ENCODE measurements at regions not wholly inside any gene's neighbourhood (a gene's known extent, or its start where the extent isn't known, plus 50 kb on each side); places are given as distances from the start of the nearest gene placed in this dataset.
"Not testable (repeated sequence)": the region's sequence is repeated elsewhere in the genome, so short reads cannot be mapped to it uniquely, and the experiment has no call there.

- no peak for DNase-seq (ENCODE audit: low read depth in 2 of 2)
These were observed 872.2 kb downstream of the ANKRD7 start for GRCh38 chr7:119096683-119097082.

GRCh38 chr7:119100611-119101258 lies 876.2 kb downstream of the ANKRD7 start:
- not testable (repeated sequence) for DNase-seq (ENCODE audit: low read depth in 2 of 2)

GRCh38 chr7:119102291-119102690 lies 877.8 kb downstream of the ANKRD7 start:
- no peak for DNase-seq (ENCODE audit: low read depth in 2 of 2)

- DNase-seq (ENCODE audit: low read depth in 2 of 2), result no peak
These were observed 880.9 kb downstream of the ANKRD7 start for GRCh38 chr7:119105381-119105780.

- no peak for DNase-seq (ENCODE audit: low read depth in 2 of 2)
These were observed 898.8 kb downstream of the ANKRD7 start for GRCh38 chr7:119123326-119123725.

- no peak for DNase-seq (ENCODE audit: low read depth in 2 of 2)
These were observed 903.2 kb downstream of the ANKRD7 start for GRCh38 chr7:119127706-119128105.

- DNase-seq (ENCODE audit: low read depth in 2 of 2), result no peak
These were observed 907.9 kb downstream of the ANKRD7 start for GRCh38 chr7:119132436-119132835.

- DNase-seq (ENCODE audit: low read depth in 2 of 2), result no peak
These were observed 942.9 kb downstream of the ANKRD7 start for GRCh38 chr7:119167431-119167830.

GRCh38 chr7:119172043-119172442 lies 947.5 kb downstream of the ANKRD7 start:
- DNase-seq (ENCODE audit: low read depth in 2 of 2), result no peak

GRCh38 chr7:119175911-119176627 lies 951.6 kb downstream of the ANKRD7 start:
- DNase-seq (ENCODE audit: low read depth in 2 of 2), result peak; percentile 59 to 62

- DNase-seq (ENCODE audit: low read depth in 2 of 2), result no peak
These were observed 953.4 kb downstream of the ANKRD7 start for GRCh38 chr7:119177863-119178262.

- DNase-seq (ENCODE audit: low read depth in 2 of 2), result no peak
These were observed 959.8 kb downstream of the ANKRD7 start for GRCh38 chr7:119184124-119184788.

- no peak for DNase-seq (ENCODE audit: low read depth in 2 of 2)
These were observed 971.7 kb downstream of the ANKRD7 start for GRCh38 chr7:119196183-119196582.

GRCh38 chr7:119197172-119197876 lies 972.8 kb downstream of the ANKRD7 start:
- DNase-seq (ENCODE audit: low read depth in 2 of 2), result no peak

- peak; percentile 43 to 52 for DNase-seq (ENCODE audit: low read depth in 2 of 2)
These were observed 973.5 kb downstream of the ANKRD7 start for GRCh38 chr7:119197877-119198527.

GRCh38 chr7:119219663-119220062 lies 995.2 kb downstream of the ANKRD7 start:
- DNase-seq (ENCODE audit: low read depth in 2 of 2), result no peak

GRCh38 chr7:119223930-119224329 lies 999.4 kb downstream of the ANKRD7 start:
- no peak for DNase-seq (ENCODE audit: low read depth in 2 of 2)

GRCh38 chr7:119228482-119228881 lies 1004.0 kb downstream of the ANKRD7 start:
- no peak for DNase-seq (ENCODE audit: low read depth in 2 of 2)

GRCh38 chr7:119232091-119232490 lies 1007.6 kb downstream of the ANKRD7 start:
- no peak for DNase-seq (ENCODE audit: low read depth in 2 of 2)

- DNase-seq (ENCODE audit: low read depth in 2 of 2), result no peak
These were observed 1008.5 kb downstream of the ANKRD7 start for GRCh38 chr7:119233015-119233414.

GRCh38 chr7:119252962-119253361 lies 1020.0 kb upstream of the KCND2 start:
- DNase-seq (ENCODE audit: low read depth in 2 of 2), result no peak

GRCh38 chr7:119254742-119255141 lies 1018.2 kb upstream of the KCND2 start:
- no peak for DNase-seq (ENCODE audit: low read depth in 2 of 2)

Data from lung microvascular endothelial cell (primary cell).